ENCODE measurements at regions not wholly inside any gene's neighbourhood (a gene's known extent, or its start where the extent isn't known, plus 50 kb on each side); places are given as distances from the start of the nearest gene placed in this dataset.
A peak's percentile ranks its signal among the peaks of the same experiment; 100 is the strongest.

- TF ChIP-seq CTCF (IDR thresholded peaks at IDR 0.05; ENCODE audit: unreplicated experiment), result no peak
- Mint-ChIP-seq H3K4me3 (ENCODE audit: unreplicated experiment) (no peak overlapping the region), H3K9me3 (ENCODE audit: unreplicated experiment) (no peaks in the 10 kb centered on the region), H3K4me1 (ENCODE audit: unreplicated experiment) (peaks cover 39% of the 10 kb centered on the region), H3K36me3 (ENCODE audit: low read depth, unreplicated experiment) (no peaks in the 10 kb centered on the region), H3K27me3 (ENCODE audit: unreplicated experiment) (peaks cover 2% of the 10 kb centered on the region), H3K27ac (ENCODE audit: unreplicated experiment) (peak overlapping the region; percentile 45)
- no peak for DNase-seq (ENCODE audit: low spot score)
Measured at GRCh38 chr14:34003082-34003668, 52.3 kb upstream of the EGLN3 start.
